SK-N-SH treated with all-trans-retinoic acid at 6 μM for 48 hours (cell line): ENCODE measurements at regions not wholly inside any gene's neighbourhood (a gene's known extent, or its start where the extent isn't known, plus 50 kb on each side); places are given as distances from the start of the nearest gene placed in this dataset.

ENCODE experiments used
- TCF4 ChIP-seq: fragments of 250-450 bp; sonication (Bioruptor Pico); IDR thresholded peaks from 2 replicates; pipeline ENCODE4 v1.8.0; 2021; ENCODE audit warnings: mild to moderate bottlenecking, moderate library complexity, borderline replicate concordance
- ZNF70 ChIP-seq: fragments of 450-650 bp; formaldehyde crosslinking; IDR thresholded peaks from 2 replicates; pipeline ENCODE4 v1.5.0; 2020; ENCODE audit warnings: mild to moderate bottlenecking, moderate library complexity

DNA sequence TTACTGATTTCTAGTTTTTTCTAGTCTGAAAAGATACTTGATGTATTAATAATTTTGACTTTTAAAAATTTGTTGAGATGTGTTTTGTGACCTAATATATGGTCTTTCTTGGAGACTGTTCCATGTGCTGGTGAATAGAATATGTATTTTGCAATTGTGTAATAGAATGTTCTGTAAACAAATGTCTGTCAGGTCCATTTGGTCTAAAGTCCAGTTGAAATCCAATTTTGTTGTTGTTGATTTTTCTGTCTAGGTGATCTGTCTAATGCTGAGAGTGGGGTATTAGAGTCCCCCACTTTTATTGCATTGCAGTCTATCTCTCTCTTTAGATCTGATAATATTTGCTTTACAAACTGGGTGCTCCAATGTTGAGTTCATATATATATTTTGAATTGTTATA lies 175.8 kb downstream of the RPAP3 start:
- no peak for TF ChIP-seq TCF4 (CRISPR knock-in tag)
- TF ChIP-seq ZNF70 (CRISPR knock-in tag), result no peak
